ENCODE measurements at regions not wholly inside any gene's neighbourhood (a gene's known extent, or its start where the extent isn't known, plus 50 kb on each side); places are given as distances from the start of the nearest gene placed in this dataset.

DNA sequence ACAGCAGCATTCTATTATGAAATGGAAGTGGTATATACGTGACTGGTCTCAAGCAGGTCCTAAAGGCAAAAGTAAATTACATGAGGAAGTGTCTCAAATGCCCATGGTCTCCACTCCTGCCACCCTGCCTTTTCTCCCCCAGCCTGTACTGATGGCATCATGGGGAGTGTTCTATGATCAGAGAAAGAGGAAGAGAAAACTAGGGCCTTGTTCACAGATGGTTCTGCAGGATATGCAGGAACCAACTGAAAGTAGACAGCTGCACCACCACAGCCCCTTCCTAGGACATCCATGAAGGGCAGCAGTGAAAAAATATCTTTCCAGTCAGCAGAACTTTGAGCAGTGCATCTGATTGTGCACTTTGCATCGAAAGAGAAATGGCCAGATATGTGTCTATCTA lies 901.5 kb downstream of the ARAP2 start:
- POLR2A ChIA-PET = no interaction called here
- no peak for DNase-seq (ENCODE audit: extremely low spot score)
- CTCF ChIA-PET = no interaction called here
- TF ChIP-seq, protein P1, sequence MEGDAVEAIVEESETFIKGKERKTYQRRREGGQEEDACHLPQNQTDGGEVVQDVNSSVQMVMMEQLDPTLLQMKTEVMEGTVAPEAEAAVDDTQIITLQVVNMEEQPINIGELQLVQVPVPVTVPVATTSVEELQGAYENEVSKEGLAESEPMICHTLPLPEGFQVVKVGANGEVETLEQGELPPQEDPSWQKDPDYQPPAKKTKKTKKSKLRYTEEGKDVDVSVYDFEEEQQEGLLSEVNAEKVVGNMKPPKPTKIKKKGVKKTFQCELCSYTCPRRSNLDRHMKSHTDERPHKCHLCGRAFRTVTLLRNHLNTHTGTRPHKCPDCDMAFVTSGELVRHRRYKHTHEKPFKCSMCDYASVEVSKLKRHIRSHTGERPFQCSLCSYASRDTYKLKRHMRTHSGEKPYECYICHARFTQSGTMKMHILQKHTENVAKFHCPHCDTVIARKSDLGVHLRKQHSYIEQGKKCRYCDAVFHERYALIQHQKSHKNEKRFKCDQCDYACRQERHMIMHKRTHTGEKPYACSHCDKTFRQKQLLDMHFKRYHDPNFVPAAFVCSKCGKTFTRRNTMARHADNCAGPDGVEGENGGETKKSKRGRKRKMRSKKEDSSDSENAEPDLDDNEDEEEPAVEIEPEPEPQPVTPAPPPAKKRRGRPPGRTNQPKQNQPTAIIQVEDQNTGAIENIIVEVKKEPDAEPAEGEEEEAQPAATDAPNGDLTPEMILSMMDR (IDR thresholded peaks at IDR 0.05; ENCODE audit: control extremely low read depth, extremely low read depth, low read depth, missing control alignments) = no peak

DNA sequence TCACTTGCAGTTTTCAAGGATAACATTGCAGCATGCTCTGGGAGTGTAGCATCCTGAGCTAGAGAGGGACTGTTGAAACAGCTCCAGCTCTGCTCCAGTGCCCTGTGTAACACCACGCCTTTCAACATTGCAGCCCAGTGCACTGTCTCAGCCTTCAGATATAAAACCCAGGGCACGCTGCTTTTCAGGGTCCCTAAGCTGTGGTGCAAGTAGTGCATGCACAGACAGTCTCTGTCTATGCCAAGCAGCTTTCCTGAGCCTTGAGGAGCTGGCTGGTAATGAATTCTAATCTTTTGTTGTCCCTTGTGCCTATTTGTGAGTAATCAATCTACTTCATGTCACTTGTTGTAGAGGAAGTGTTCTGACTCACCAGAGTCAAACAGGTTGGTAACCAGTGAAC lies 897.0 kb downstream of the ARAP2 start:
- POLR2A ChIA-PET = no interaction called here
- DNase-seq (ENCODE audit: extremely low spot score) = no peak
- TF ChIP-seq, protein P1 (IDR thresholded peaks at IDR 0.05; ENCODE audit: control extremely low read depth, extremely low read depth, low read depth, missing control alignments) = no peak
- CTCF ChIA-PET = interaction anchor here (1.2 to 1.5 kb wide), 4 partner anchors 9 to 61 kb away, joined by 3 to 4 read pairs (median 4); no protein-coding TSS in a partner anchor

DNA sequence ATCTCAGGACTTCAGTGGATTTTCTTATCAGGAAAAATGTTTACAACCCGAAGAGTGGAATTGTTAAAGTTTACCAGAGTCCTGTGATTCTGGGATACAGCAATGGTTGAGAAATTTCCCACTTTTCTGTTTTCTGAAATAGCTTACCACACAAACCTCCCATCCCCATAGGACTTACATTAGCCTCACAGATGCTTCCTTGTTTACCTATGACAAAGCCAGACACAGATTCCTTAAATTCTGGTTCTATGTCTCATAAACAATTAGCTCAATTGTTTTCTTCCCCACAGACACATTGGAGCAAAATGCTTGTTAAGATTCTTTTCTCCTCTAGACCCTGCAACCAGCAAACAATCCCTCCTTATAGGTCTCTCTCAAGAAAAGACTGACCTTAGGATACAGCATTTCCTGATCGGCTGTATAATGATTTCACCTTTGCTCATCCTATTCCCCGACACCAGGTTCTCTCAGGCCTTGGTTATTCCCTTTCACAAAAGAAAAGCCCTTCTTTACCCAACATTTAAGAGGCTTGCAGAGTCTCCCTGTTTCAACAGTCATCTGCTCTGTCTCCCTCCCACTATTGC lies 886.2 kb downstream of the ARAP2 start:
- no peak for DNase-seq (ENCODE audit: extremely low spot score)
- POLR2A ChIA-PET = no interaction called here
- CTCF ChIA-PET = no interaction called here

DNA sequence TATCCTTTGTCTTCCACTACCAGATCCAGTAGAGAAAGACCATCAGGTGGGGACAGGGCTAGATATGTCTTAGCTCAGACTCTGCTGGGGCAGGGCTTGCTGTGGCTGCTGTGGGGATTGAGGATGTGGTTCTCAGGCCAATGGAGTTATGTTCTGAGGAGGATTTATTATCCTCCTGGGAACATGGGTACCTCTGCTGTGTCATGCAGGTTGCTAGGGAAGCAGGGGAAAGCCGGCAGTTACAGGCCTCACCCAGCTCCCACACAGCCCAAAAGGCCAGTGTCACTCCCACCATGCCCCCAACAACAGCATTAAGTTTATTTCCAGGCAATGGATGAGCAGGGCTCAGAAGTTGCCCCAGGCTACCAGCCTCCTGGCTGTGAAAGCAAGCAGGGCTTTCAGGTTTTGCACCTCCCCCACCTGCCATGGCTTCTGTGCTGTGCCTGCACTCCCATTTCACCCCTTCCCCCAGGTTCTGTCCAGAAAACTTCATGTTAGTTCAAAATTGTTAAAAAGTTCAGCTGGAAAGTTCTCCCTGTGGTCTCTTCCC lies 879.9 kb downstream of the ARAP2 start:
- no peak for DNase-seq (ENCODE audit: extremely low spot score)
- TF ChIP-seq, protein P1 (IDR thresholded peaks at IDR 0.05; ENCODE audit: control extremely low read depth, extremely low read depth, low read depth, missing control alignments) = no peak
- CTCF ChIA-PET = no interaction called here
- POLR2A ChIA-PET = no interaction called here

More for the DNA sequence above, 886.2 kb downstream of the ARAP2 start:
- TF ChIP-seq, protein P1 (IDR thresholded peaks at IDR 0.05; ENCODE audit: control extremely low read depth, extremely low read depth, low read depth, missing control alignments) = no peak

DNA sequence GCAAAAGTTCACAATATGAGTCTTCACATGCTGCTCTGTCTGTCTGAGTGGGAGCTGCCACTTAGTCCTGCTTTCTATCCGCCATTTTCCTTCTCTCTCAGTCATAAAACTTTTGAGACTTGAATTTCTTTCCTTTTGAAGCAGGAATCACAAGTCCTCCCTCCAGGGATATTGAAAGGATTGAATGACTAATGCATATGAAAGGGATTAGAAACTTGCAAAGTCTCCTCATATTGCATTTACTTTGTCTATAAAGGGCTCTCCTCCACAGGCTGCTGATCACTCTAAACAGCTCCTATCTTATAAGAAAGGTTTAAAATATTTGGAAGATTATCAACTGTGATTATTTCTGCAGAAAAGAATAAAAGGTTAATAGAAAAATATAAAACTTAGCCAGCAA lies 879.1 kb downstream of the ARAP2 start:
- no peak for DNase-seq (ENCODE audit: extremely low spot score)
- POLR2A ChIA-PET = no interaction called here
- TF ChIP-seq, protein P1 (IDR thresholded peaks at IDR 0.05; ENCODE audit: control extremely low read depth, extremely low read depth, low read depth, missing control alignments) = no peak
- CTCF ChIA-PET = interaction anchor here (2.2 kb wide), 1 partner anchor 11 kb away, joined by 6 read pairs; no protein-coding TSS in a partner anchor

DNA sequence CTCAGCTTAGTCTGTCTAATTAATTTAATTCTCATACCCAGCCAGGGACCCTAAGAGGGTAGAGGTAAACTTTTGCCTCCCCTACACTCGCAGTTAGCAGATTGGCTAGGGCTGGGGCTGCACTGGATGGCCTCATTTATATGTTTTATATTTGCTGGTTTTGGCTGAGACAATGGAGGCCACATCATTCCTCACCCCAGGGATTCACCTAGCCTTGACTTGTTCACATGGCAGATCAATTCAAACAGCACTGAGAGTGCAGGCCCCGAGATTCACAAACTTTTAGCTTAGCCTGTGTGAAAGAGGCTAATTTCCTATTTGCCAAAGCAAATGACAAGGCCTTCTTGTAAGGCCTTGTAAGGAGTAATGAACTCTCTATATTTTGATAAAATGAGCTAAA lies 844.4 kb downstream of the ARAP2 start:
- TF ChIP-seq, protein P1 (IDR thresholded peaks at IDR 0.05; ENCODE audit: control extremely low read depth, extremely low read depth, low read depth, missing control alignments) = no peak
- ChIA-PET POLR2A (no interaction called here), CTCF (interaction anchor here (2.1 kb wide), 1 partner anchor 8 kb away, joined by 9 read pairs; no protein-coding TSS in a partner anchor)
- DNase-seq (ENCODE audit: extremely low spot score) = no peak
